ACC112 (cell line): ENCODE measurements at regions not wholly inside any gene's neighbourhood (a gene's known extent, or its start where the extent isn't known, plus 50 kb on each side); places are given as distances from the start of the nearest gene placed in this dataset.

Experiments
- H2AFZ ChIP-seq: fragments of 200-600 bp; sonication (generic); one replicate; pipeline ENCODE4 v1.6.0; 2017; ENCODE audit warnings: antibody characterized with exemption, low read length; ENCODE audit not compliant: unreplicated experiment
- H3K27ac ChIP-seq: fragments of 200-600 bp; sonication (generic); 2 replicates; pipeline ENCODE4 v1.5.1; 2014; ENCODE audit warnings: low read depth, mild to moderate bottlenecking, antibody characterized with exemption, low read length, moderate library complexity
- H3K27me3 ChIP-seq: fragments of 200-600 bp; sonication (generic); 2 replicates; pipeline ENCODE4 v1.6.1; 2014; ENCODE audit warnings: mild to moderate bottlenecking, antibody characterized with exemption, low read length, moderate library complexity, mixed read lengths; ENCODE audit not compliant: insufficient read depth
- H3K36me3 ChIP-seq: fragments of 200-600 bp; sonication (generic); 2 replicates; pipeline ENCODE4 v1.6.1; 2016; ENCODE audit warnings: mild to moderate bottlenecking, antibody characterized with exemption, low read length, moderate library complexity, mixed read lengths; ENCODE audit not compliant: insufficient read depth
- H3K4me1 ChIP-seq: fragments of 200-600 bp; sonication (generic); one replicate; pipeline ENCODE4 v1.6.1; 2016; ENCODE audit warnings: low read length, mixed read lengths; ENCODE audit not compliant: insufficient read depth, unreplicated experiment, control insufficient read depth
- H3K4me3 ChIP-seq: fragments of 200-600 bp; sonication (generic); 2 replicates; pipeline ENCODE4 v1.5.1; 2014; ENCODE audit warnings: mild to moderate bottlenecking, low read depth, low read length
- H3K79me2 ChIP-seq: fragments of 200-600 bp; sonication (generic); one replicate; pipeline ENCODE4 v1.6.0; 2016; ENCODE audit warnings: low read length; ENCODE audit not compliant: control insufficient read depth, unreplicated experiment, insufficient read depth

- Histone ChIP-seq H3K36me3 (no peaks in the 10 kb centered on the region), H3K27me3 (peaks cover 4% of the 10 kb centered on the region; the same call in 1 of the 2 replicates), H3K4me3 (no peak overlapping the region), H2AFZ (no peak overlapping the region), H3K79me2 (no peaks in the 10 kb centered on the region), H3K27ac (no peak overlapping the region), H3K4me1 (peaks cover 14% of the 10 kb centered on the region)
These were observed 226.8 kb downstream of the FOXL1 start for GRCh38 chr16:86805188-86805587.

GRCh38 chr16:86806181-86806837 lies 228.0 kb downstream of the FOXL1 start:
- no peaks in the 10 kb centered on the region for H3K36me3 ChIP-seq
- no peak overlapping the region for H3K27ac ChIP-seq
- H3K27me3 ChIP-seq = peaks cover 4% of the 10 kb centered on the region; the same call in 1 of the 2 replicates
- H3K79me2 ChIP-seq = no peaks in the 10 kb centered on the region
- no peak overlapping the region for H2AFZ ChIP-seq
- H3K4me3 ChIP-seq = no peak overlapping the region
- peaks cover 14% of the 10 kb centered on the region for H3K4me1 ChIP-seq

- Histone ChIP-seq H2AFZ (no peak overlapping the region), H3K4me3 (no peak overlapping the region), H3K79me2 (no peaks in the 10 kb centered on the region), H3K27ac (no peak overlapping the region), H3K4me1 (peaks cover 14% of the 10 kb centered on the region), H3K36me3 (no peaks in the 10 kb centered on the region), H3K27me3 (peaks cover 2% of the 10 kb centered on the region; the same call in 1 of the 2 replicates)
These were observed 228.5 kb downstream of the FOXL1 start for GRCh38 chr16:86806838-86807351.

GRCh38 chr16:86808863-86809444 lies 230.6 kb downstream of the FOXL1 start:
- H2AFZ ChIP-seq = no peak overlapping the region
- H3K4me1 ChIP-seq = peaks cover 14% of the 10 kb centered on the region
- peak overlapping the region; percentile 16; the same call in 1 of the 2 replicates for H3K27ac ChIP-seq
- no peaks in the 10 kb centered on the region for H3K27me3 ChIP-seq
- no peaks in the 10 kb centered on the region for H3K36me3 ChIP-seq
- H3K4me3 ChIP-seq = no peak overlapping the region
- no peaks in the 10 kb centered on the region for H3K79me2 ChIP-seq

- no peaks in the 10 kb centered on the region for H3K27me3 ChIP-seq
- H3K4me3 ChIP-seq = no peak overlapping the region
- H3K27ac ChIP-seq = peak overlapping the region; percentile 16; the same call in 1 of the 2 replicates
- H3K79me2 ChIP-seq = no peaks in the 10 kb centered on the region
- H3K36me3 ChIP-seq = no peaks in the 10 kb centered on the region
- no peak overlapping the region for H2AFZ ChIP-seq
- H3K4me1 ChIP-seq = peaks cover 14% of the 10 kb centered on the region
These were observed 231.2 kb downstream of the FOXL1 start for GRCh38 chr16:86809458-86809955.

- no peak overlapping the region for H3K27ac ChIP-seq
- H3K27me3 ChIP-seq = no peaks in the 10 kb centered on the region
These were observed 231.7 kb downstream of the FOXL1 start for GRCh38 chr16:86810062-86810461.

GRCh38 chr16:86812363-86812970 lies 234.1 kb downstream of the FOXL1 start:
- Histone ChIP-seq H2AFZ (no peak overlapping the region), H3K79me2 (no peaks in the 10 kb centered on the region), H3K27me3 (no peaks in the 10 kb centered on the region), H3K4me1 (peaks cover 14% of the 10 kb centered on the region), H3K27ac (no peak overlapping the region), H3K4me3 (no peak overlapping the region), H3K36me3 (no peaks in the 10 kb centered on the region)

More at GRCh38 chr16:86810062-86810461, 231.7 kb downstream of the FOXL1 start:
- Histone ChIP-seq H3K4me1 (peaks cover 14% of the 10 kb centered on the region), H3K36me3 (no peaks in the 10 kb centered on the region), H3K4me3 (no peak overlapping the region), H2AFZ (no peak overlapping the region), H3K79me2 (no peaks in the 10 kb centered on the region)

- Histone ChIP-seq H3K27me3 (no peaks in the 10 kb centered on the region), H3K79me2 (no peaks in the 10 kb centered on the region), H3K36me3 (no peaks in the 10 kb centered on the region), H2AFZ (no peak overlapping the region), H3K4me1 (peaks cover 9% of the 10 kb centered on the region), H3K4me3 (no peak overlapping the region), H3K27ac (no peak overlapping the region)
These were observed 235.9 kb downstream of the FOXL1 start for GRCh38 chr16:86814256-86814655.

GRCh38 chr16:86816930-86817625 lies 238.7 kb downstream of the FOXL1 start:
- Histone ChIP-seq H3K4me3 (no peak overlapping the region), H3K27me3 (no peaks in the 10 kb centered on the region), H3K27ac (no peak overlapping the region), H3K36me3 (no peaks in the 10 kb centered on the region), H2AFZ (no peak overlapping the region), H3K79me2 (no peaks in the 10 kb centered on the region), H3K4me1 (peaks cover 2% of the 10 kb centered on the region)
